ENCODE measurements at regions not wholly inside any gene's neighbourhood (a gene's known extent, or its start where the extent isn't known, plus 50 kb on each side); places are given as distances from the start of the nearest gene placed in this dataset.

DNA sequence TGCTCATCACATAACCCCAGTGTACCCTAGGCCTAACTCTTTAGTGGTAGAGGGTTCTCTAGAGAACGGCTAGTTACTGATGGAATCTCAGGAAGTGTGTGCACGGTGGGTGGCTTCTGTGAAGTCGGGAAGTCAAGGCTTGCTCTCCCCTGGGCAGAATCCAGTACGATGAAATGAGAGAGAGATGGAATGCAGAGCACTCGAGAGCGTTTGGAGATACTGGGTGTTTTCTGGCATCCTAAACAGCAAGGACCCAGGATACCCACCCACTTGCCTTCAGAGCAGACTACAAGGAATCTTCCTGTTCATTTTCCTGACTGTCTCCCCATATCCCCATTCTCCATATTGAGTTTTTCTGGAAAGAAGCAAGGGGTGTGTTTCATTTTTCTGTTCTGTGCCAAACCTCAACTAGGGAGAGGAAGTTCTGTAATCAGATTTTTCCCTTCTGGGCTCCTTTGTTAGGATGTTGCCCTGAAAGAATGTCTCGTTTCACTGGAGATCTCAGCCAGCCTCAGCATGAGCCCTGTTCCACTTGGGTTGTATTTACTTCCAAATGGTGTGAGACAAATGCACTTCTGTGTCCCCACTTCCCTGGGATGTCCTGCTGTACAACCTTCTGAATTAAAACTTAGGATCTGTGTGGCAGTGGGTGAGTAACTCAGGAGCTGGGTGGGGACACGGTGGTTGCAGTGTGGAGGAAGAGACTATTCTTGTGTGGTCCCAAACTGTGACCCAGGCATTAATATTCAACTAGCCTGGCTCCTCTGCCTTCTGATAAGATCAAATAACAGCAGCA lies 108.9 kb upstream of the SPRY4 start:
- DNase-seq (ENCODE audit: low read depth), result no peak

DNA sequence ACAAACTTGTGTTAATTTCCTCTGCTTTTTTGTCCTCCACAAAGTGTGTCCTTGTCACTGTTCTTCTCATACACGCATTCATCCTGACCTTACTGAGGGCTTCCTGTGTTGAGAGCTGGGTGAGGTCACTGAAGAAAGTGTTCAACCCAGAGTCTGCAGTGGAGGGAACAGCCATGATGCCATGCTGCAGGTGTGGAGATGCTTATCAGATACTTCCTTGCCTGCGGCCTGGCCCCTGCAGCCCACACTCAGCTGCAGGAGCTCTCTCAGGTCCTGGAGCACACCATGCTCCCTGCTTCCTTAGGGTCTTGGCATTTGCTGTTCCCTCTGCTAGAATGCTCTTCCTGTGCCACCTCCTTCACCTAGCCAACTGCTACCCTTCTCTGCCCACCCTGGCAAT lies 108.1 kb upstream of the SPRY4 start:
- DNase-seq (ENCODE audit: low read depth), result peak; percentile 31

GRCh38 chr5:142432369-142432863 lies 107.6 kb upstream of the SPRY4 start:
- DNase-seq (ENCODE audit: low read depth), result no peak

- DNase-seq (ENCODE audit: low read depth), result no peak
Measured at GRCh38 chr5:142428773-142429473, 104.1 kb upstream of the SPRY4 start.

DNA sequence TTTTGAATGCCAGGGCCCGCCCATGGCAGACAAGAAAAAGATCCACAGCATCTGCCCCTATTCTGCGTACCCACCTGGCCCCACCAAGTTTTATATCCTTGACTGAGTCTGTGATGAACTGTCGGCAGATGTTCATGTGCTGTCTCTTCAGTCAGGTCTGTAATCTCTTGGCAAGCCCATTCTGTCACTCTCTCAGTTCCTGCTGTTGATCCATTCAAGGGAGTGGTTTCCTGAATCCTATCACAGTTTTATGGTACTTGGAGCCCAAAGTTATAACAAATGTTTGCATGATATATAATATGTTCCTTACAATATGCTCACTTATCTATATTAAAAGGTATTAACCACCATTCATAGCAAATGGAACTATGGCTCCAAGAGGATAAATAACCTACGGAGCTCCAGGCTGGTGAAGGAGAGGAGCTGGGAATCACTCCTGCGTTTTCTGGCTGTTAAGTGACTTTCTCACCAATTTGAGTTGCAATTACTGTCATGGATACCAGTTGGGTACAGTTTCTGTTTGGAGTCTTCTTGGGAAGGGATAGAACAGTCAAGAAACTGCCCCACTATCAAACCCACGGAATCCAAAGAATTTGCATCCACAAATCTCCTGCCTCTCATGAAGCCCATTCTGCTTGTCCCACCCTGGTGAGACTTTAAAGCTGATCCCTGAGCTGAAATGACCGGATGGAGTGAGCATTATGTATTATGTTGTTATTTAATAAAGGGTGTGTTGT lies 103.4 kb upstream of the SPRY4 start:
- DNase-seq (ENCODE audit: low read depth), result no peak

DNA sequence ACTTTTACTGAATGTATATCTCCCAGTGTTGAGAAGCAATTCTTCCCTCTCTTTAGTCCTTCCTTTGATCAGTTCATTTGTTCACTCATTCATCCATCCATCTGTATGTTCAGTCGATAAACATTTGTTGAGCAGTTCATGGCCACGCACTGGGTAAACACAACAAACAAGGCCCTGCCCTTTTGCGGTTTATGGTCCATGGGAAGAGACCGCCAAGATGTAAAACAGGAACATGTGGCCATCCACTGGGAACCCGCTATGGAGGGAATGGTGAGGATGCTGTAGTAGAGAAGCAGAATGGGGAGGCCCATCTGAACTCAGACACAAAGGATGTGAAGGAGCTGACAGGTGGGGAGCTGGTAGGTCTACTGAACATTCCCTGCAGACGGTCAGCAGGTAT lies 102.7 kb upstream of the SPRY4 start:
- DNase-seq (ENCODE audit: low read depth), result no peak

- no peak for DNase-seq (ENCODE audit: low read depth)
Measured at GRCh38 chr5:142427015-142427364, 102.2 kb upstream of the SPRY4 start.

- no peak for DNase-seq (ENCODE audit: low read depth)
Measured at GRCh38 chr5:142426129-142427014, 101.6 kb upstream of the SPRY4 start.

DNA sequence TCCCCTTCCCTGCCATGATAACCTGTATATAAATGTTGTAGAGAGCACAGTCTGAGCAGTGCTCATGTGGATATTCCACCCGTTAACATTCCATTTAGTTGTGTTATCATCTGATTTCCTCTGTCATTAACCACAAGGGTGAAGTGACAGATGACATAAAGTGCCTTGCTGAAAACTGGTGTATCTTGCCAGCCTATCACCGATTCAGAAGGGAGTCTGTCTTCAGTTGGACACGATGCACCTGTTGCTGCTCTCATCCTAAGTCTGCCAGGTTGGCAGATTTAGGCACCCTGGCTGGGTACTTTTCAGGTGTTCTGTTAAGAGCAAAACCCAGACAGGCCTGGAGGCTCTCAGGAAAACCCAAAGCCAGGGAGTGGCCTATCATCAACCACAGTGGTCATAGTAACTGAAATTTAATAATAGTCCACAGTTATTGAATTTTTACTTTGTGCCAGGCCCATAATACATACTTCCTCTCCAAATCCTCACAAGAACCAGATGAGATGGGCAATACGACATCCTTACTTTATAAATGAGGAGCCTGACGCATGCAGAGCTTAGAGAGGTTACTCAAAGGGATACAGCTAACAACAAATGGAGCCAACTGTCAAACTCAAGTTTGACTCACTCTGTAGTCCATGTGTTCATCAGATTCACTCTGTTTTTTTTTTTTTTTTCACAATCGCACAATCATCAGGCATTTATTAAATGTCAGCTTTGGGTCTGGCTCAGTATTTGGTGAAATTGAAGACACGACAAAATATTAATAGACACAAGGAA lies 100.7 kb upstream of the SPRY4 start:
- DNase-seq (ENCODE audit: low read depth), result no peak

GRCh38 chr5:142422429-142422828 lies 97.6 kb upstream of the SPRY4 start:
- DNase-seq (ENCODE audit: low read depth), result no peak

DNA sequence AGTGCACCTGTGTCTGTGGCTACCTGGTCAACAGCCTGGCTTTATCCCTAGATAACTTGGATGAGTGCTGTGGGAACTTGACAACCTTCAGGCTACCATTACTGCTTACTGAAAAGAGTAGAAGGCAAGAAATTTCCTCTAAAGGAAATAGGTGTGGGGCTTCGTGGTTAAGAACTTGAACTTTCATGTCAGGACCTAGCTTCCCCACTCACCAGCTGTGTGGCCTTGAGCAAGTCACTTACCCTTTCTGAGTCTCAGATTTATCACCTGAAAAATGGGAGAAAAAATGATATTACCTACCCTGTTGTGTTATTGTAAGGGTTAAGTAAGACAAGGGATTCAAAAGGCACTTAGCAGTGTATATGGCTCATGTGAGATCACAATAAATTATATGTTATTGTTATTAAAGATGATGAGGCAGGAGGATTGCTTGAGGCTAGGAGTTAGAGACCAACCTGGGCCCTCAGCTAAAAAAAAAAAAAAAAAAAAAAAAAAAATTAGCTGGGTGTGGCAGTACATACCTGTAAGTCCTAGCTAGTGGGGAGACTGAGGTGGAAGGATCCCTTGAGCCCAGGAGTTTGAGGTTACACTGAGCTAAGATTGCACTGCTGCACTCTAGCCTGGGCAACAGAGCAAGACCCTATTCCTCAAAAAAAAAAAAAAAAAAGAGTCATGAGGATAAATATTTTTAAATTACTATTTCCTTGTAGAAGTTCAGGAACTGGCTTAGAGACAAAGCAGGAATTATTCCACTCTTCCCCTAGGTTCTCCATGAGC lies 97.0 kb upstream of the SPRY4 start:
- DNase-seq (ENCODE audit: low read depth), result no peak

DNA sequence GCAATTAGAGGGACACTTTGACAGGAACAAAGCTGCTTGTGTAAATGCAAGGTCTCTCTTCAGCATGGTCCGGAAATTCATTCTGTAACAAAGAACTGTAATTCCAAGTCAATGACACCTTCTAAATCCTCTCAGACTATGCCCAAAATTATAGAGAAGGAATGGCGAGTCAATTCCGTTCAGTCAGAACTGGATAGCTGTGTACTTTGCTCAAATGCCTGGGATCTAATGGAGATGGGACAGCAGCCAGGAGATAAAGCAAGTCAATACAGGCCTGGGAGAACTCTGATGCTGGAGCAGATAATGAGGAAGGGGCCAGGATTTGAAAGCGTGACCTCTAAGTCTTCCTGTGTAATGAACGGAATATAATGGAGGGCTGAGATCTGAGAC lies 96.4 kb upstream of the SPRY4 start:
- no peak for DNase-seq (ENCODE audit: low read depth)

- no peak for DNase-seq (ENCODE audit: low read depth)
Measured at GRCh38 chr5:142420561-142421227, 95.9 kb upstream of the SPRY4 start.

- DNase-seq (ENCODE audit: low read depth), result no peak
Measured at GRCh38 chr5:142412581-142412980, 87.8 kb upstream of the SPRY4 start.

DNA sequence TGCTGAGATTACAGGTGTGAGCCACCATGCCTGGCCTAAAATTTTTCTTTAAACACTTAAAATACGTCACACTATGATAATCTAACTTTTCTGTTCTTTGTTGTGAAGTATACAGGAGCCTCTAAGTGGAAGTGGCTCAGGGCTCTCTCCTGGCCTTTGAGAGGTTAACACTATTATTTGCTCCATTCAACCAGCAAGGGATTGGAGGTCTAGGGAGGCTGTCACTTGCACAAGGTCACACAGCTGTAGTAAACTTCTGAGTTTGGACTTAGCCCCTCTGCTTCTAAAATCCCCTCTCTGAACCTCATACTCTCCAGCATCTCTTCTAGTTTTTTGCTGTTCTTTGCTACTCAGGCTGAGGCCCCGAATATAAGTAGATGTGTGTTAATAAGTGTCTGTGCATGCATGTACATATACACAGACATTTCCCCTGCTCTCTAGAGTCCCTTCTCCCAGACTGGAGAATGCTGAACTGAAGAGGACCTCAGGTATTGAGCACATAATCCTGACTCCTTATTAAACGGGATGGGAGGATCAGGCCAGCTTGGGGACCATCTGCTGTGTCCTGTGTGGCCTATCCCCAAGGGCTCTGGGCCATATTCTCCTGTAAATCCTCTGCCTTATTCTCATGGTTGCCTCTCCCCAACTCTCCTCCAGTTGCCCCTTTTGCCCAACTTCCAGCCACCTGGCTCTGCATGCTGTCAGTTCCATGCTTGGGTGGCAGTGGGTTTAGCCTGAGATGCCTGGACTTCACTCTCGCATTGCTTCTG lies 87.0 kb upstream of the SPRY4 start:
- no peak for DNase-seq (ENCODE audit: low read depth)

DNA sequence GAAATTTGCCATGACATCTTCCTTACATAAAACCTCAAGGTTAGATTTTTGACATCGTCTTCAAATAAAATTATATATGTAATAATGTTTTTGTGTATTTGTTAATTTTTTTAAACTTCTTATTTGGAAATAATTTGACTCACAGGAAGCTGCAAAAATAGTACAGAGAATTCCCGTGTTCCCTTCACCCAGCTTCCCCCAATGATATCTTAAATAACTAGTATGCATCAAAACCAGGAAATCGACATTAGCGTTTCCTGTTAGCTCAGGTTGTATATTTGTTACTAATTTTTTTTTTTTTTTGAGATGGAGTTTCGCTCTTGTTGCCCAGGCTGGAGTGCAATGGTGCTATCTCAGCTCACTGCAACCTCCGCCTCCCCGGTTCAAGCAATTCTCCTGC lies 86.3 kb upstream of the SPRY4 start:
- no peak for DNase-seq (ENCODE audit: low read depth)

- no peak for DNase-seq (ENCODE audit: low read depth)
Measured at GRCh38 chr5:142408981-142409481, 84.2 kb upstream of the SPRY4 start.

DNA sequence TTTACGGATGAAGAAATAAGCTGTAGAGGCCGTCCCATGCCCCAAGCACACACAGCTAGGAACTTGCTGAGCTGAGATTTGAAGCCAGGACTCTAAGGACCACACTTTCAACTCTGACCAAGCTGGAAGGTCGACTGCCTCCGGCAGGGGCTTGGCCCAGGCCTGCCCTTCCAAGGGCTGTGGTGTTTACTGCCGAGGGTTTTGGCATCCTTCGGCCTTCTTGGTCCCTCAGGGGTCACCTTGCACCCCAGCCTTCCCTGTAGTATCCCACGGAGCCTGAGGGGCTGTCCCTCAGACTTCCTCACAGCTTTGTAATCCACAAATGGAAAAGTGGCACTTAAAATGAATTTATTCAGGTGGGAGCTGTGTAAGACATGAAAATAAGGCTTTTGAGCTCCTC lies 83.7 kb upstream of the SPRY4 start:
- no peak for DNase-seq (ENCODE audit: low read depth)

Measured in T follicular helper cell (primary cell).